ENCODE measurements at regions not wholly inside any gene's neighbourhood (a gene's known extent, or its start where the extent isn't known, plus 50 kb on each side); places are given as distances from the start of the nearest gene placed in this dataset.

DNA sequence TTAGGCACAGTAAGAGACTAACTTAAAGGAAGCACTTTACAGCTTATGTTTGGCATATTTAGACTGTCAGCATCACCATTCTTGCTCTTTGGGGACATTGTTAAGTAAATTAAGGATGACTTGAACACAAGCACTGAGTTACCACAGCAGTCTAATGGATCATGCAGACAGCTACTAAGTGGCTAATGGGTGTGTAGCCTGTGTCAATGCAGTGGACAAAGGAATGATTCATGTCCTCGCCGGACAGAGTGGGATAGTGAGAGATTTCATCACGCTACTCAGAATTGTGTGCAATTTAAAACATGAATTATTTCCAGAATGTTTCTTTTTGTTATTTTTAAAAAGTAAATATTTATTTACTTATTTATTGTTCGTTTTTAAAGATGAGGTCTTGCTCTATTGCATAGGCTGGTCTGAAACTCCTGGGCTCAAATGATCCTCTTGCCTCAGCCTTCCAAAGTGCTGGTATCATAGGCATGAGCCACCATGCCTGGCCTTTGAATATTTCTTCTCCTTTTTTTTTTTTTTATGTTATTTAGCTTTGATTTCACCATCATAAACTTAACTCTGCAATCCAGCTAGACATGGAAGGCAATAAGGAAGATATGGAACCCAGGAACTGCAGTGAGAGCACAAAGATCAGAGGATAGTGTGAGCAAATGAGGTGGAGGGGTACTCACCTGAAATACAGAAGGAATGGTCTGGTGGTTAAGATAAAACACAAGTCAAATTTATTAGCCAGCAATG is 53.0 kb upstream of the KLF4 start:
- ChIA-PET POLR2A (no interaction called here), CTCF (ENCODE audit: low intra/inter-chr PET ratio, low total read pairs) (no interaction called here)
- no TSS peak for BruUV-seq (replicated peaks)
- H3K27me3 ChIP-seq (ENCODE audit: control insufficient read depth in 1 of 2, insufficient read depth in 2 of 2, low read length in 2 of 2), result peaks cover 0 to under 1% of the 10 kb centered on the region in 2 experiments; a peak in 1 of 5 replicates
- no peak overlapping the region for H3K9ac ChIP-seq (ENCODE audit: insufficient read depth, low read depth, low read length)
- no peak for TF ChIP-seq ZNF556 (CRISPR knock-in tag; IDR thresholded peaks at IDR 0.05; ENCODE audit: borderline replicate concordance)
- no peak for TF ChIP-seq THYN1 (CRISPR knock-in tag; IDR thresholded peaks at IDR 0.05; ENCODE audit: borderline replicate concordance, low read depth)
- no peak for TF ChIP-seq RFX1 (IDR thresholded peaks at IDR 0.05)
- TF ChIP-seq PRMT3 (CRISPR knock-in tag; IDR thresholded peaks at IDR 0.05; ENCODE audit: borderline replicate concordance, low read depth), result no peak
- TF ChIP-seq POLR2AphosphoS2 (IDR thresholded peaks at IDR 0.05; ENCODE audit: low read depth, low read length), result no peak
- TF ChIP-seq MTA1 (CRISPR knock-in tag; IDR thresholded peaks at IDR 0.05; ENCODE audit: borderline replicate concordance), result no peak
- peaks cover 28% of the 10 kb centered on the region for H3K4me1 ChIP-seq (ENCODE audit: insufficient read depth, low read length)
- H3K9me3 ChIP-seq (ENCODE audit: low read length), result no peaks in the 10 kb centered on the region
- no peaks in the 10 kb centered on the region for H4K20me1 ChIP-seq (ENCODE audit: insufficient read depth, low read length)
- in situ Hi-C loops (cut with HindIII; ENCODE audit: extremely low pct_ligation_motif_present, low pct_unique_long_range_greater_than_20kb) (no loop called here), intact Hi-C loops (cut with micrococcal nuclease; ENCODE audit: unreplicated experiment) (no loop called here)
- ATAC-seq, result no peak
- WGBS (ENCODE audit: low lambda C conversion rate), result 24% methylated on average over 4 of the region's 4 CpGs
- FAIRE-seq, result no peak
- H2AFZ ChIP-seq (ENCODE audit: low read length), result no peak overlapping the region
- no peak overlapping the region for H3K4me3 ChIP-seq (replicated peaks in 1 of 3; ENCODE audit: insufficient read depth in 1 of 3, low read depth in 2 of 3, low read length in 3 of 3)
- no peak overlapping the region for H3K4me2 ChIP-seq (ENCODE audit: low read depth, low read length)
- no peaks in the 10 kb centered on the region for H3K79me2 ChIP-seq (ENCODE audit: insufficient read depth, low read length)
- H3K36me3 ChIP-seq (replicated peaks in 1 of 2; ENCODE audit: control insufficient read depth in 1 of 2, insufficient read depth in 2 of 2, low read length in 2 of 2), result no peaks in the 10 kb centered on the region
- DNase-seq (ENCODE audit: low spot score), result no peak
- no peak overlapping the region for H3K27ac ChIP-seq (ENCODE audit: extremely low read length, insufficient read depth, low read length)

DNA sequence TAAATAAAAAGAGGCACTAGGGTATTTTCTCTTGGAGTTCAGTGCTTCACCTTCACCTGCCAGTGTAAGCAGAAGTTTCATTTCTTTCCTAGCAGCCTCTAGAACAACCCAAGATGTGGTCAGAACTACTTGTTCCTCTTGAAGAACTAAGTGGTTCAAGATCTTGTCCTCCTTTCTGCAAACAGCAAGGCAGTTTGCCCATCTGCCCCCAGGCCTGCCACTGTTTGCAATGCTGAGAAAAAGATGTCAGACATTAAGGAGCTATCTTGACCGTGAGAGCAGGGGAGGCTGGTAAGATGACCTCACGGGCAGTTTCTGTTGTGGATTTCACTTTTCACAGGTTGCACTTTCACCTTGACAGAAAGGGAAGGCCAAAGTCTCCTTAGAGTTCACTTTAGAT is 52.0 kb upstream of the KLF4 start:
- no peaks in the 10 kb centered on the region for H3K79me2 ChIP-seq (ENCODE audit: insufficient read depth, low read length)
- in situ Hi-C loops (cut with HindIII; ENCODE audit: extremely low pct_ligation_motif_present, low pct_unique_long_range_greater_than_20kb) (no loop called here), intact Hi-C loops (cut with micrococcal nuclease; ENCODE audit: unreplicated experiment) (no loop called here)
- ATAC-seq (no peak), DNase-seq (ENCODE audit: low spot score) (no peak), FAIRE-seq (no peak)
- peaks cover 17% of the 10 kb centered on the region for H3K4me1 ChIP-seq (ENCODE audit: insufficient read depth, low read length)
- ChIA-PET CTCF (ENCODE audit: low intra/inter-chr PET ratio, low total read pairs) (no interaction called here), POLR2A (no interaction called here)
- TF ChIP-seq U2AF1 (optimal IDR thresholded peaks at IDR 0.05; ENCODE audit: low read depth, low read length) (no peak), ZNF879 (CRISPR knock-in tag; IDR thresholded peaks at IDR 0.05) (no peak), RXRB (CRISPR knock-in tag; IDR thresholded peaks at IDR 0.05; ENCODE audit: borderline replicate concordance) (no peak), NFKB2 (CRISPR knock-in tag; IDR thresholded peaks at IDR 0.05; ENCODE audit: borderline replicate concordance) (no peak), ZNF33A (CRISPR knock-in tag; IDR thresholded peaks at IDR 0.05; ENCODE audit: borderline replicate concordance) (no peak), SCMH1 (CRISPR knock-in tag; IDR thresholded peaks at IDR 0.05; ENCODE audit: borderline replicate concordance) (no peak)
- TF ChIP-seq, protein P1, sequence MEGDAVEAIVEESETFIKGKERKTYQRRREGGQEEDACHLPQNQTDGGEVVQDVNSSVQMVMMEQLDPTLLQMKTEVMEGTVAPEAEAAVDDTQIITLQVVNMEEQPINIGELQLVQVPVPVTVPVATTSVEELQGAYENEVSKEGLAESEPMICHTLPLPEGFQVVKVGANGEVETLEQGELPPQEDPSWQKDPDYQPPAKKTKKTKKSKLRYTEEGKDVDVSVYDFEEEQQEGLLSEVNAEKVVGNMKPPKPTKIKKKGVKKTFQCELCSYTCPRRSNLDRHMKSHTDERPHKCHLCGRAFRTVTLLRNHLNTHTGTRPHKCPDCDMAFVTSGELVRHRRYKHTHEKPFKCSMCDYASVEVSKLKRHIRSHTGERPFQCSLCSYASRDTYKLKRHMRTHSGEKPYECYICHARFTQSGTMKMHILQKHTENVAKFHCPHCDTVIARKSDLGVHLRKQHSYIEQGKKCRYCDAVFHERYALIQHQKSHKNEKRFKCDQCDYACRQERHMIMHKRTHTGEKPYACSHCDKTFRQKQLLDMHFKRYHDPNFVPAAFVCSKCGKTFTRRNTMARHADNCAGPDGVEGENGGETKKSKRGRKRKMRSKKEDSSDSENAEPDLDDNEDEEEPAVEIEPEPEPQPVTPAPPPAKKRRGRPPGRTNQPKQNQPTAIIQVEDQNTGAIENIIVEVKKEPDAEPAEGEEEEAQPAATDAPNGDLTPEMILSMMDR (CRISPR knock-in tag; IDR thresholded peaks at IDR 0.05), result no peak
- no peaks in the 10 kb centered on the region for H4K20me1 ChIP-seq (ENCODE audit: insufficient read depth, low read length)
- H3K27me3 ChIP-seq (ENCODE audit: control insufficient read depth in 1 of 2, insufficient read depth in 2 of 2, low read length in 2 of 2), result no peaks in the 10 kb centered on the region
- H2AFZ ChIP-seq (ENCODE audit: low read length), result no peak overlapping the region
- WGBS (ENCODE audit: low lambda C conversion rate), result 0% methylated on average over 2 of the region's 2 CpGs
- no peaks in the 10 kb centered on the region for H3K9me3 ChIP-seq (ENCODE audit: low read length)
- BruUV-seq (replicated peaks), result no TSS peak
- no peaks in the 10 kb centered on the region for H3K36me3 ChIP-seq (replicated peaks in 1 of 2; ENCODE audit: control insufficient read depth in 1 of 2, insufficient read depth in 2 of 2, low read length in 2 of 2)
- H3K4me2 ChIP-seq (ENCODE audit: low read depth, low read length), result no peak overlapping the region
- no peak overlapping the region for H3K9ac ChIP-seq (ENCODE audit: insufficient read depth, low read depth, low read length)
- H3K27ac ChIP-seq (ENCODE audit: extremely low read length, insufficient read depth, low read length), result no peak overlapping the region
- H3K4me3 ChIP-seq (replicated peaks in 1 of 3; ENCODE audit: insufficient read depth in 1 of 3, low read depth in 2 of 3, low read length in 3 of 3), result no peak overlapping the region

Data from HepG2 (cell line).